Epidermal melanocyte (primary cell): ENCODE measurements at regions not wholly inside any gene's neighbourhood (a gene's known extent, or its start where the extent isn't known, plus 50 kb on each side); places are given as distances from the start of the nearest gene placed in this dataset.
"Not testable (repeated sequence)": the region's sequence is repeated elsewhere in the genome, so short reads cannot be mapped to it uniquely, and the experiment has no call there.

Experiments
- DNase-seq: peaks from one replicate; pipeline ENCODE4 v3.0.0; 2011; ENCODE audit warnings: low spot score; ENCODE audit not compliant: insufficient read length

- no peak for DNase-seq
Measured at GRCh38 chrX:856566-857290, 226.1 kb downstream of the SHOX start.

GRCh38 chrX:853304-853703 is 222.7 kb downstream of the SHOX start:
- no peak for DNase-seq

GRCh38 chrX:850471-850916 is 219.9 kb downstream of the SHOX start:
- DNase-seq = no peak

- DNase-seq = no peak
Measured at GRCh38 chrX:848386-848785, 217.8 kb downstream of the SHOX start.

GRCh38 chrX:843306-843705 is 212.7 kb downstream of the SHOX start:
- no peak for DNase-seq

GRCh38 chrX:840556-840955 is 210.0 kb downstream of the SHOX start:
- no peak for DNase-seq

GRCh38 chrX:838666-839065 is 208.1 kb downstream of the SHOX start:
- not testable (repeated sequence) for DNase-seq

- DNase-seq = not testable (repeated sequence)
Measured at GRCh38 chrX:835857-836256, 205.3 kb downstream of the SHOX start.

- no peak for DNase-seq
Measured at GRCh38 chrX:830532-830931, 199.9 kb downstream of the SHOX start.

- DNase-seq = no peak
Measured at GRCh38 chrX:829145-829544, 198.6 kb downstream of the SHOX start.

- no peak for DNase-seq
Measured at GRCh38 chrX:828411-828959, 197.9 kb downstream of the SHOX start.

GRCh38 chrX:826448-826847 is 195.9 kb downstream of the SHOX start:
- DNase-seq = no peak

- no peak for DNase-seq
Measured at GRCh38 chrX:825991-826390, 195.4 kb downstream of the SHOX start.

GRCh38 chrX:823073-823472 is 192.5 kb downstream of the SHOX start:
- not testable (repeated sequence) for DNase-seq

- no peak for DNase-seq
Measured at GRCh38 chrX:821327-822107, 190.9 kb downstream of the SHOX start.

- DNase-seq = no peak
Measured at GRCh38 chrX:819684-820083, 189.1 kb downstream of the SHOX start.

- DNase-seq = no peak
Measured at GRCh38 chrX:817759-818300, 187.2 kb downstream of the SHOX start.

GRCh38 chrX:817147-817546 is 186.6 kb downstream of the SHOX start:
- not testable (repeated sequence) for DNase-seq

- no peak for DNase-seq
Measured at GRCh38 chrX:816411-816810, 185.8 kb downstream of the SHOX start.

- no peak for DNase-seq
Measured at GRCh38 chrX:810186-810585, 179.6 kb downstream of the SHOX start.

- no peak for DNase-seq
Measured at GRCh38 chrX:809081-809480, 178.5 kb downstream of the SHOX start.

GRCh38 chrX:806586-806985 is 176.0 kb downstream of the SHOX start:
- DNase-seq = no peak
